Ovary (tissue), 3 donors: ENCODE measurements at regions not wholly inside any gene's neighbourhood (a gene's known extent, or its start where the extent isn't known, plus 50 kb on each side); places are given as distances from the start of the nearest gene placed in this dataset.

Experiments used
- EP300 ChIP-seq: sonication (generic); formaldehyde crosslinking; IDR thresholded peaks from one replicate; pipeline ENCODE4 v1.6.1; 2017; ENCODE audit warnings: antibody characterized with exemption
- TF ChIP-seq, protein P1 (sequence below), 3 donors: fragments of 450-650 bp in 2 of 3; fragments of 200-600 bp in 1 of 3; IDR thresholded peaks; one replicate each; pipeline versions ENCODE4 v1.5.1 to v1.8.0; 2016 to 2022; ENCODE audit warnings: antibody characterized with exemption in 3 of 3, mild to moderate bottlenecking in 1 of 3
- donor health status: DM: no; HTN: no; CAD: no.

DNA sequence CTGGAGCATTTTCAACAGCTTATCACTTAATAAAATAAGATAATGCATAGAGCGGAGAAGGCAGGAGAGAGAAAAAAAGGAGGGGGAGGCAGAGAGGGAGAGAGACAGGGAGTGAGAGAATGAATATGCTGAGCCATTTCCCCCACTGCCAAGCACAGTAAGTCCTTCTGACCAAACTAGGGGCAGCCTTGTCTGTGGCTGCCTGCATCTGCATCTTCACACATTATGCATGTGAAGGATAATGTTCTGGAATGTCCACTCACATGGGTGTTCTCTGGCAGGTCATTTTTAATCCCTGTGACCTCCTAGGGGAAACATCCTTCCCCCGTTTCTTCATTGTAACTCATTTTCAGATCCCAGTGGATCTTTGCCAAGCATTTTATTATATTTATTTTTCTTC lies 269.3 kb downstream of the FOXA2 start:
- TF ChIP-seq, protein P1, sequence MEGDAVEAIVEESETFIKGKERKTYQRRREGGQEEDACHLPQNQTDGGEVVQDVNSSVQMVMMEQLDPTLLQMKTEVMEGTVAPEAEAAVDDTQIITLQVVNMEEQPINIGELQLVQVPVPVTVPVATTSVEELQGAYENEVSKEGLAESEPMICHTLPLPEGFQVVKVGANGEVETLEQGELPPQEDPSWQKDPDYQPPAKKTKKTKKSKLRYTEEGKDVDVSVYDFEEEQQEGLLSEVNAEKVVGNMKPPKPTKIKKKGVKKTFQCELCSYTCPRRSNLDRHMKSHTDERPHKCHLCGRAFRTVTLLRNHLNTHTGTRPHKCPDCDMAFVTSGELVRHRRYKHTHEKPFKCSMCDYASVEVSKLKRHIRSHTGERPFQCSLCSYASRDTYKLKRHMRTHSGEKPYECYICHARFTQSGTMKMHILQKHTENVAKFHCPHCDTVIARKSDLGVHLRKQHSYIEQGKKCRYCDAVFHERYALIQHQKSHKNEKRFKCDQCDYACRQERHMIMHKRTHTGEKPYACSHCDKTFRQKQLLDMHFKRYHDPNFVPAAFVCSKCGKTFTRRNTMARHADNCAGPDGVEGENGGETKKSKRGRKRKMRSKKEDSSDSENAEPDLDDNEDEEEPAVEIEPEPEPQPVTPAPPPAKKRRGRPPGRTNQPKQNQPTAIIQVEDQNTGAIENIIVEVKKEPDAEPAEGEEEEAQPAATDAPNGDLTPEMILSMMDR (IDR thresholded peaks at IDR 0.05) = no peak
- TF ChIP-seq EP300 = no peak
